Kidney glomerular epithelial cell (primary cell): ENCODE measurements at regions not wholly inside any gene's neighbourhood (a gene's known extent, or its start where the extent isn't known, plus 50 kb on each side); places are given as distances from the start of the nearest gene placed in this dataset.

ENCODE experiments used
- DNase-seq: peaks from one replicate; lab custom pipeline; 2025; lab: John Stamatoyannopoulos, UW

GRCh38 chr5:92930057-92930456, 651.0 kb downstream of the NR2F1-AS1 start:
- DNase-seq: no peak

- no peak for DNase-seq
These were observed 653.7 kb downstream of the NR2F1-AS1 start for GRCh38 chr5:92927291-92927778.

- no peak for DNase-seq
These were observed 657.1 kb downstream of the NR2F1-AS1 start for GRCh38 chr5:92923885-92924284.

DNA sequence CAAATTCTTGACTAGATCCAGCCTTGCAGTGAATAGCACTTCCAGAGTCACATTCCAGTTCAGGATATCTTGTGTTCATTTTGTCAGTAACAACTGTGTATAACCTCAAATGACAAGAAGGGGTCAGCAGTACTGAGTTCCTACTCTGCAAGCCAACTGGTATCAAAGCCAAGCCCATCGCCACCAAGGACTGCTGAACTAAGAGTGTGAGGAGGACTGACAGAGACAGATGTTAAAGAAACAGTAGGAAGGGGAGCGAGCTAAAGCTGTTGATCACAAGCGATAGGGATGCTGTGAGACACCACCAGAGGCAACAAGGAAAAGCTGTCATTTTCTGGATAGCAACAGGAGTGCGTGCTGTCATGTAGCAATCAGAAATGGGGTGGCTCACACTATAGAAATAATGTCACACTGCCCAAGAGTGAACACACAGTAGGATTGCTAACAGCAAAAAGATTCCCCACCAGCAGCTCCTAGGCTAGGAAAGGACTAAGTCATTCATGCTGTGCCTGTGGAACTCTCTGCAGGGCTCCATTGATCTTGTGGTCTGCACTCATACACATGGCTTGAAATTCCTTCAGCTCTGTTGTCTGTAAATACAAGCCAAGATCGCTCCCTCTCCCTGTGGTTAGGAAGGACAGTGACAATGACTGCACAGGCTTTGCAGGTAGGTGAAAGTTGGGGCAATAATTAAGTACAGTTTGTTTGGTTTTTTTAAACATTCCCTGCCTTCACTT, 658.6 kb downstream of the NR2F1-AS1 start:
- DNase-seq: no peak

DNA sequence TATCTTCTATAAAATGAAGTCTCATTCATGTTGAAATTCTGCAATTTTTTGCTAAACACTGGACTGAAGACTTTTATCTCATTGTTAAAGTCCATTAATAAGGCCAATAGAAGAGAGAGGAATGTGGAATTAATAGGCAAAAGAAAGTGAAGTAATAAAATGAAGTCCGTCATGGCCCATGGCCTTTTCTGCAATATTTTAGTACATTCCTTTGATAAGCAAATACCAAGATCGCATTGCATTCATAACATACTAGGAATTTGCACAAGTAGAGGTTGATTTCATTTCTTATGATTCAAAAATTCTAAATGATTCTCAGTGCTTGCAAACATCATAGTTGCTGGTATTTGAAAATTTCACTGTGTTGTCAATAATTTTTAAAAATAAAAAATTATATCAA, 664.0 kb downstream of the NR2F1-AS1 start:
- DNase-seq: no peak

DNA sequence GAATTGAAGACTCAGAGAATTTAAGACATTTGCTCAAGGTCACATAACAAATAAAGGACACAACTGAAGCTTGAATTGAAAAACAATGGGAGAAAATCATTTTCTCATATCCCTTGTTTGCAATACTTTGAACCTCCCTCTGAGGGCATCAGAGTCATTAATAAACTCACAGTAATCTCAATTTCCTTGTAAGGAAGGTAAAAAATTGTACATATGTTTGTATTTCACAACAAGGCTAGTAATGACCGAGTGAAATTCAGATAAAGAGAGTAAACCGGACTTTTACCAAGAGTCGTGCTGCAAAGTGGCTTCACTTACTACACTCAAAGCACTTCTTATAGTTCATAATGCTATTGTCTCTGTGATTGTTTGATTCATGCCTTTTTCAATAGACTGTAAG, 665.0 kb downstream of the NR2F1-AS1 start:
- DNase-seq: no peak

GRCh38 chr5:92912283-92912682, 668.7 kb downstream of the NR2F1-AS1 start:
- no peak for DNase-seq

DNA sequence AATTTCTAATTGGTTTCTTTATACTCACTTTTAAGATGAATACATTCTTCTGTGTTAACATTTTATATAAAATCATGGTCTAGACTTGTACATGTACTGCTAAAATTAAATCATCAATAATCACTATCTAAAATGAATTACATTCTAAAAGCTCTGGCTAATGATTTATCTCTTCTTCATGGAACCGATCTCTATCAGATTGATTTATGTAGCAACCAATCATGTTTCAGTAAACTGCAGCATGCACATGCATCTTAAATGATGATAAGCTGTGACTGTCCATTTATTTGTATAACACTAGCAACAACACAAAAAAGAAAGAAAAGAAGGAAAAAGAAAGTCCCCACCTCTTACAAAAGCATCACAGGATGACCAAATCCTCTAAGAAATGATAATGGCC, 669.2 kb downstream of the NR2F1-AS1 start:
- DNase-seq: no peak

- no peak for DNase-seq
These were observed 669.7 kb downstream of the NR2F1-AS1 start for GRCh38 chr5:92911293-92911692.

- no peak for DNase-seq
These were observed 671.4 kb downstream of the NR2F1-AS1 start for GRCh38 chr5:92909602-92909962.

- no peak for DNase-seq
These were observed 671.9 kb downstream of the NR2F1-AS1 start for GRCh38 chr5:92908952-92909601.

DNA sequence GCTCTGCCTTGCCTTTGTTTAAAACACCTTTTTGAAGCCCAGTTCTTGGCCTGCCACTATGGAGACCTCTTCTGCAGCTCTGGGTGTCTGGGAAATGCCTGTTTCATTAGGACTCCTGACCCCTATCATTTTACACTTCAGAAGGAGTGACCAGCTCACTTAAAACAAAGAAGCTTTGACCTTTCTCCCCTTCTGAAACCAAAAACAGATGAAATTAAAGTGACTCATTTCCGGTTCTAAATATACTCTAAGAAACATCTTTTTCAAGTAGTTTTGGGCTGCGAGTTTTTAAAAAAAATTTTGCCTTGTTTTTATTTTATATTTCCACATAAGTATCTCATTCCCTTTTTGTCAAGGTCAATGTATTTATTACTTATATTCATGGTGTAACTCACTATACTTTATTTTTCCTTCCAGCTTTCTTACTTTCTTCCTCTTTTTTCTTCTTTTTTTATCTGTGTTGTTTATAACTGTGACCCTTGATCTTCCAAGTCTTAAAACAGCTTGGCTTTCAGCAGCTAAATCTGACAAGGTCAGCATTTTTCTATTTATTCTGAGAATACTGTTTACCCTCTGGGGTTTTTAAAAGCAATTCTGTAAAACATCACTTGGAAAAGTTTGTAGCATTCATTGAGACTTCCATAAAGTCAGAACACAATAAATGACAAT, 672.9 kb downstream of the NR2F1-AS1 start:
- no peak for DNase-seq

DNA sequence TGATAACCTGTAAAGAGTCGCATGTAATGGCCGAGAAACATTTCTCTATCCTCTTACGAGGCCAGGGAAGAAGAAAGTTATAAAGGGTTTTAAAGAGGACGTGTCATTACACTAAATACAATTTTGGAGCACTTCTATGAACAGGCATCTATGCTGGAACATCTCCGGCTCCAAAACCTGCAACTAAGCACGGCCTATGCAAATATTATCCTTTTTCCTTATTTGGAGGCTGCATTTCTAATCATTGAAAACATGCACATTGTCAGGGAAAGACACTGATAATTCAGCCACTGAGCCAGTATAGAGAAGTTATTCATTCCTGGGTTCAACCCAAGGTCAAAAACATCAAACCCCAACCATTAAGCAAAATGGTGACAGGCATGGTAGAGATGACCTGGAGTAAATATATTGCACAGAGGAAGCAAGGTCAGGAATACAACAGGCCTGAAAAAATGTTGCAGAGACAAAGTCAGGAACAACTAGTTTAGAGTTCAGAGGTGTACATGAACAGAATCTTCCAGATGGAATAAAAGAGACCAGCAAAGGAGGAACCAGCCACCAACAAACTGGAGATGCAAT, 674.1 kb downstream of the NR2F1-AS1 start:
- DNase-seq: no peak

DNA sequence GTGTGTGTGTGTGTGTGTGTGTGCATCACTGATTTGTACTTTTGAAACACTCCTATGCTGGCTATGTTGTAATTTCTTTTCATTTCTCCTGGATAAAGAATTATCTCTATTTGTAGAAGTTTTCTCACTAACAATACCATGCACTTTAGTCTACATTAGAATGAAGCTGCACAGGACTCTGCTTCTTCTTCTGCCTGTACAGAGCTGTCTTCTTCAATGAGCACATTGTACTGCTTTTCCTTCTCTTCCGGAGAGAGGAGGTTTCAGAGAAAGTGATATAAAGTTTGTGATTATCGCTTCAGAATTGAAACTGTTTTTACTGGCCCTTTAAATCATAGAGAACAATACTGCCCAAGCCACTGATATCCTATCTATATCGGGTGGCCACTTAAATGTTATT, 677.0 kb downstream of the NR2F1-AS1 start:
- DNase-seq: no peak

GRCh38 chr5:92899611-92900010, 681.4 kb downstream of the NR2F1-AS1 start:
- no peak for DNase-seq

- no peak for DNase-seq
These were observed 684.3 kb downstream of the NR2F1-AS1 start for GRCh38 chr5:92896722-92897121.

DNA sequence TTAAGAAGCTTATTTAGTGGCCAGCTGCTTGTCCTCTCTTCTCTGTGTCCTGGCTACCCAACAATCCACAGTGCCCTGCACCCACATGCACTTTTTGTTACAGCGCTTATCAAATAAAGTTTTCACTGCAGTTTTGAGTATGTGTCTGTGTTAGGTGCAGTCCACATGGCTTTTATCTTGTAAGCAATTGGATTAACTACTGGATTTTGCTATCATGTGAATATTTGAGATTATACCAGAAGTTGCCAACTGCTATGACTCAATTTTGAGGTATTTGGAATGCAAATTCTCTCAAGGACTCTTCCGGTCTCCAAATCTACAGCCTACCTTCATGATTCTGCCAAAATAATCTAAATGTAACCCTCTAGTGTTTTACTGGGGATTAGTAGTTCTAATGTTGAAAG, 690.2 kb downstream of the NR2F1-AS1 start:
- DNase-seq: no peak

GRCh38 chr5:92889140-92889539, 691.9 kb downstream of the NR2F1-AS1 start:
- DNase-seq: no peak

DNA sequence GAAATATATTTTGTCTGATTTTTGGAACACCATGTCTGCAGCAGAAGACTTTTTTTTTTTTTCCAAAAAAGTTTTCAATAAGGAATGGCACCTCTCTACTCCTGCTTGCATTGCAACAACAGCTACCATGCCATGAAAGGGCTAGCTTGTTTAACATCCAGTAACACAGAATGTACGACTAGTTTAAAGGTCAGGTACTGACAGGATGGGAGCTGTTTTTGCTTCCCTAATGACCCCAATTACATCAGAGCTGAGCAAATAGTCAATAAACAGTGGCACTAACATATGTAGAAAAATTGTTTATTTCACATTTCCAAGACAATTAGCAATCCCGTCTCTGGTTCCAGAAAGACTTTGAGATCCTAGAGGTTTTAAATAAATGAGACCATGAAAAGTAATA, 693.8 kb downstream of the NR2F1-AS1 start:
- no peak for DNase-seq

GRCh38 chr5:92886751-92887150, 694.3 kb downstream of the NR2F1-AS1 start:
- DNase-seq: no peak

GRCh38 chr5:92885950-92886349, 695.1 kb downstream of the NR2F1-AS1 start:
- no peak for DNase-seq

DNA sequence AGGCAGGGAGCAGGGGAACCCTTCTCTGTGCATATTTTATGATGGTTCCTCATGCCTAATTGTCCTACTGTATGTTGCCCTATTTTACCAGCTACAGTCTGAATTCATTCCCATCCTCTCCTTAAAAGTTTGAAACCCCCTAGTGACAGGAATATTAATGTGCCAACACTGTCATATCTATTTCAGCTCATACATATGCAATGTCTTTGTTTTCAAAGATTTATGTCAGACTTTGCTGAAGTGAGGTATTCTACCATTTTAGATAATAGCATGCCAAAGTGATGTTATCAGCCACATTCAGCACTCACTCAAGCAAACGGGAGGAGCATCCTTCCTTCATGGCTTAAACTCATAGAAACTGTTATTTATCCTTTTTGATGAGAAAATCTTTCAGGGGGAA, 696.5 kb downstream of the NR2F1-AS1 start:
- DNase-seq: no peak
